Astrocyte of the hippocampus (primary cell): ENCODE measurements at regions not wholly inside any gene's neighbourhood (a gene's known extent, or its start where the extent isn't known, plus 50 kb on each side); places are given as distances from the start of the nearest gene placed in this dataset.
A peak's percentile ranks its signal among the peaks of the same experiment; 100 is the strongest.
"Not testable (repeated sequence)": the region's sequence is repeated elsewhere in the genome, so short reads cannot be mapped to it uniquely, and the experiment has no call there.

Experiments
- DNase-seq: peaks from one replicate; pipeline ENCODE4 v3.0.0; 2011; ENCODE audit warnings: low read depth, low spot score

- no peak for DNase-seq
Measured at GRCh38 chr3:31181661-31182060, 287.2 kb upstream of the GADL1 start.

- no peak for DNase-seq
Measured at GRCh38 chr3:31182661-31183060, 288.2 kb upstream of the GADL1 start.

GRCh38 chr3:31184261-31185061 is 290.0 kb upstream of the GADL1 start:
- DNase-seq: peak; percentile 51

- DNase-seq: peak; percentile 44
Measured at GRCh38 chr3:31185062-31185357, 290.5 kb upstream of the GADL1 start.

GRCh38 chr3:31186041-31186440 is 291.6 kb upstream of the GADL1 start:
- DNase-seq: no peak

GRCh38 chr3:31187380-31187779 is 292.9 kb upstream of the GADL1 start:
- no peak for DNase-seq

GRCh38 chr3:31188112-31188511 is 293.7 kb upstream of the GADL1 start:
- DNase-seq: peak; percentile 16

GRCh38 chr3:31189330-31189729 is 294.9 kb upstream of the GADL1 start:
- DNase-seq: no peak

- DNase-seq: no peak
Measured at GRCh38 chr3:31189971-31190370, 295.5 kb upstream of the GADL1 start.

- DNase-seq: no peak
Measured at GRCh38 chr3:31191354-31191753, 296.9 kb upstream of the GADL1 start.

GRCh38 chr3:31193429-31193828 is 299.0 kb upstream of the GADL1 start:
- no peak for DNase-seq

- peak; percentile 22 for DNase-seq
Measured at GRCh38 chr3:31193871-31194270, 299.4 kb upstream of the GADL1 start.

- no peak for DNase-seq
Measured at GRCh38 chr3:31196261-31196660, 301.8 kb upstream of the GADL1 start.

- DNase-seq: peak; percentile 64
Measured at GRCh38 chr3:31196881-31197364, 302.5 kb upstream of the GADL1 start.

- no peak for DNase-seq
Measured at GRCh38 chr3:31197941-31198340, 303.5 kb upstream of the GADL1 start.

GRCh38 chr3:31198890-31199289 is 304.4 kb upstream of the GADL1 start:
- DNase-seq: no peak

- DNase-seq: no peak
Measured at GRCh38 chr3:31203960-31204795, 309.7 kb upstream of the GADL1 start.

- not testable (repeated sequence) for DNase-seq
Measured at GRCh38 chr3:31204796-31205056, 310.3 kb upstream of the GADL1 start.

- no peak for DNase-seq
Measured at GRCh38 chr3:31210068-31210645, 315.7 kb upstream of the GADL1 start.

GRCh38 chr3:31213869-31214486 is 318.7 kb upstream of the STT3B start:
- DNase-seq: no peak

- DNase-seq: no peak
Measured at GRCh38 chr3:31218082-31218481, 314.6 kb upstream of the STT3B start.

GRCh38 chr3:31219131-31219843 is 313.4 kb upstream of the STT3B start:
- DNase-seq: peak; percentile 64
